ENCODE measurements at regions not wholly inside any gene's neighbourhood (a gene's known extent, or its start where the extent isn't known, plus 50 kb on each side); places are given as distances from the start of the nearest gene placed in this dataset.

- TF ChIP-seq CTCF (IDR thresholded peaks at IDR 0.05) = no peak
- TF ChIP-seq POLR2A (IDR thresholded peaks at IDR 0.05) = no peak
Measured at GRCh38 chr2:82254728-82255127, 1950.2 kb upstream of the LRRTM1 start.

Data from body of pancreas (tissue), 4 donors.